ENCODE measurements at regions not wholly inside any gene's neighbourhood (a gene's known extent, or its start where the extent isn't known, plus 50 kb on each side); places are given as distances from the start of the nearest gene placed in this dataset.
A peak's percentile ranks its signal among the peaks of the same experiment; 100 is the strongest.

DNA sequence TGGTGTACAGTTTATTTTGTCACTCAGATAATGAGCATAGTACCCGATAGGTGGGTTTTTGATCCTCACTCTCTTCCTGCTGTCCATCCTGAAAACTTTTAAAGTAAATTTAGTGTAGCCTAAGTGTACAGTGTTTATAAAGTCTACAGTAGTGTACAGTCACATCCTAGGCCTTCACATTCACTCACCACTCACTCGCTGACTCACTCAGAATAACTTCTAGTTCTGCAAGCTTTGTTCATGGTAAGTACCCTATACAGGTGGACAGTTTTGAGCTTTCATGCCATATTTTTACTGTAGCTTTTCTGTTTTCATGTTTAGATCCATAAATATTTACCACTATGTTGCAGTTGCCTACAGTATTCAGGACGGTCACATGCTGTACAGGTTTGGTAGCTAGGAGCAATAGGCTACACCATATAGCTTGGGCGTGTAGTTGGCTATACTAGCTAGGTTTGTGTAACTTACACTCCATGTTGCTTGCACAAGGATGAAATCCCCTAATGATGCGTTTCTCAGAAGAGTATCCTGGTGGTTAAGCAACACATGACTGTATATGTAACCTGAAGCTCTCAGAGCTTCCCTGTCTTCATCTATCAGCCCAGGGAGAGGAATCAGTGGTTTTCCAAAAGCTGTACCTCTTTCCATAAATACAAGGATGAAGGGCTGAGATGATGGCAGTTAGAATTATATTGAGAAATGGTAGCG, 87.6 kb upstream of the SLC25A26 start:
- Histone ChIP-seq H3K4me1 (no peaks in the 10 kb centered on the region), H3K27me3 (no peaks in the 10 kb centered on the region), H3K36me3 (no peaks in the 10 kb centered on the region), H3K4me3 (no peak overlapping the region), H3K9me3 (no peaks in the 10 kb centered on the region), H3K27ac (no peak overlapping the region)
- TF ChIP-seq POLR2A (IDR thresholded peaks at IDR 0.05) (no peak), EP300 (IDR thresholded peaks at IDR 0.05) (no peak)
- TF ChIP-seq, protein P1, sequence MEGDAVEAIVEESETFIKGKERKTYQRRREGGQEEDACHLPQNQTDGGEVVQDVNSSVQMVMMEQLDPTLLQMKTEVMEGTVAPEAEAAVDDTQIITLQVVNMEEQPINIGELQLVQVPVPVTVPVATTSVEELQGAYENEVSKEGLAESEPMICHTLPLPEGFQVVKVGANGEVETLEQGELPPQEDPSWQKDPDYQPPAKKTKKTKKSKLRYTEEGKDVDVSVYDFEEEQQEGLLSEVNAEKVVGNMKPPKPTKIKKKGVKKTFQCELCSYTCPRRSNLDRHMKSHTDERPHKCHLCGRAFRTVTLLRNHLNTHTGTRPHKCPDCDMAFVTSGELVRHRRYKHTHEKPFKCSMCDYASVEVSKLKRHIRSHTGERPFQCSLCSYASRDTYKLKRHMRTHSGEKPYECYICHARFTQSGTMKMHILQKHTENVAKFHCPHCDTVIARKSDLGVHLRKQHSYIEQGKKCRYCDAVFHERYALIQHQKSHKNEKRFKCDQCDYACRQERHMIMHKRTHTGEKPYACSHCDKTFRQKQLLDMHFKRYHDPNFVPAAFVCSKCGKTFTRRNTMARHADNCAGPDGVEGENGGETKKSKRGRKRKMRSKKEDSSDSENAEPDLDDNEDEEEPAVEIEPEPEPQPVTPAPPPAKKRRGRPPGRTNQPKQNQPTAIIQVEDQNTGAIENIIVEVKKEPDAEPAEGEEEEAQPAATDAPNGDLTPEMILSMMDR (IDR thresholded peaks at IDR 0.05), result no peak
- DNase-seq (ENCODE audit: low spot score in 2 of 2), result no peak
- WGBS, 2 donors, result 95 to 97% methylated on average over 6 of the region's 6 CpGs

DNA sequence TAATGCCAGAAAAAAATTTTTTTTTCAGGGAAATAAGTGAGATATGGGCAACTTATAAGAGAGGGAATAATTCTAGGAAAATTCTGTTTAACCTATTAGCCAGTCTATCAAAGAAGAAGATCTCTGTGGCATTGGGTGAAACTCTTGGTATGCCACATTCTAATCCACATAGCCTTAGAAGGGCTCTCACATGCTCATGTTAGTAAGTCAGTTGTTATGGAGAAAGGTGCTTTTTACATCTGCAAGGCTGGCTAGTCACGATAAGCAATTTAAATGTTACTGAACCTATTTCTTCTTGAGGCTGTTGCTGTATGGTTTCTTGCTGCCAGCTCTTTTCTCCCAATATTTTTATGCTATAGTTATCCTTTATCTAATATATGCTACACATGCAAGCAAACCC, 89.9 kb upstream of the MAGI1 start:
- Histone ChIP-seq H3K27ac (no peak overlapping the region), H3K9me3 (no peaks in the 10 kb centered on the region), H3K4me3 (no peak overlapping the region), H3K27me3 (no peaks in the 10 kb centered on the region), H3K4me1 (no peaks in the 10 kb centered on the region), H3K36me3 (no peaks in the 10 kb centered on the region)
- DNase-seq (ENCODE audit: low spot score in 2 of 2), result no peak
- WGBS, 2 donors, result 56 to 69% methylated on average over 1 of the region's 1 CpG
- TF ChIP-seq, protein P1 (IDR thresholded peaks at IDR 0.05), result no peak
- TF ChIP-seq EP300 (IDR thresholded peaks at IDR 0.05), result no peak
- TF ChIP-seq POLR2A (IDR thresholded peaks at IDR 0.05), result no peak

DNA sequence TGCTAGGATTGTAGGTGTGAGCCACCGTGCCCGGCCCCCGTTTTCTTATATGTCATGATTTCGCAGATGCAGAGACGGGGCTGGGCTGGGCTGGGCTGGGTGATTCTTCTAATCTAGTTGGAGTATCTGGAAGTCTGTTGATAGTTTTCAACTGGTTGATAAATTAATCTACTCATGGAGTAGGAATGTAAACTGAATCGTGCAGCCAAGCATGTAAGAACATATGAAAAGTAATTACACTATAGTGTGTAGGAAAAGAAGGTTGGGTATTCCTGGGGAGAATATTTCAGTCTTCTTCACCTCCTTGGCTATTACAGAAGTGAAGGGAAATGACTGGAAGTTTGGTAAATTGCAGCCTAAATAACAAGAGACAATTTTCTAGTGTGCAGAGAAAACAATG, 82.6 kb upstream of the MAGI1 start:
- 88 to 89% methylated on average over 6 of the region's 6 CpGs for WGBS, 2 donors
- TF ChIP-seq EP300 (IDR thresholded peaks at IDR 0.05) (no peak), POLR2A (IDR thresholded peaks at IDR 0.05) (no peak)
- TF ChIP-seq, protein P1 (IDR thresholded peaks at IDR 0.05), result no peak
- no peak overlapping the region for H3K27ac ChIP-seq
- no peaks in the 10 kb centered on the region for H3K9me3 ChIP-seq
- H3K36me3 ChIP-seq, result no peaks in the 10 kb centered on the region
- H3K4me1 ChIP-seq, result no peaks in the 10 kb centered on the region
- H3K27me3 ChIP-seq, result no peaks in the 10 kb centered on the region
- DNase-seq (ENCODE audit: low spot score in 2 of 2), result no peak
- H3K4me3 ChIP-seq, result no peak overlapping the region

DNA sequence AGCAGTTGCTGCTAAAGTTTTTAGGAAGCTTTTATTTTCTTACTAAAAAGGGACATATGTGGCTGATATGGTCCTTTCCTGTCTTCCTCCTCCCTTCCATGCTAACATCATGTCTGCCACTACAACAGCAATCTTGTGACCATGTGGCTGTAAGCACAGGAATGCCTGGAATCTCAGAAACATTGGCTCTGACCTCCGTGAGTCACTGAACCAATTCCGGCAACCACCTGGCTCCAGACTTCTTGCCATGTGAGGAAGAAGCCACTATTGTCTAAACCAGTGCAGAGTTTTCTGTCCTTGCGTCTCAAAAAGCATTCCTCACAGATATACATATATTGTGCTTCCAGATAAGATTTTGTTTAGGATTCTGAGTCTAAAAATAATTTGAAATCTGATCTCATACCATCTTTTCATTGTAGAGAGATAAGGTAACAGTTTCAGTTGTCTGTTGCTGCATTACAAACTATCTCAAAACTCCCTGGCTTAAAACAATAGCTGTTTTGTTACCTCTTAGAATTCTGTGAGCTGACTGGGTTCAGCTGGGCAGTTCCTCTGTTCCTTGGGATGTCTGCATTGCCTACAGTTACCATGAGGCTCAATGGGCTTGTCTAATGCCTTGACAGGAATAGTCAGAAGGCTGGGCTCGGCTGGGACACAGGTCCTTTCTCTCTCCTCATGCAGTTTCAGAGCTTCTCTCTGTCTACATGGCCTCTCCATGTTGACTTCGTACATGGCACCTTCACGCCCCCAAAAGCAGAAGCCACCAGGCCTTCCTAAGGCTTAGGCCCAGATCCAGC, 77.3 kb upstream of the MAGI1 start:
- TF ChIP-seq, protein P1 (IDR thresholded peaks at IDR 0.05), result no peak
- TF ChIP-seq EP300 (IDR thresholded peaks at IDR 0.05), result peak in 1 of 2 donors; percentile 76
- Histone ChIP-seq H3K27ac (peak overlapping the region in 2 of 4 donors; percentile 30 to 36), H3K4me3 (no peak overlapping the region), H3K27me3 (no peaks in the 10 kb centered on the region), H3K9me3 (no peaks in the 10 kb centered on the region), H3K4me1 (no peaks in the 10 kb centered on the region), H3K36me3 (no peaks in the 10 kb centered on the region)
- WGBS, 2 donors, result 50 to 53% methylated on average over 6 of the region's 6 CpGs
- DNase-seq (ENCODE audit: low spot score in 2 of 2), result peak in 1 of 2 donors; percentile 26

DNA sequence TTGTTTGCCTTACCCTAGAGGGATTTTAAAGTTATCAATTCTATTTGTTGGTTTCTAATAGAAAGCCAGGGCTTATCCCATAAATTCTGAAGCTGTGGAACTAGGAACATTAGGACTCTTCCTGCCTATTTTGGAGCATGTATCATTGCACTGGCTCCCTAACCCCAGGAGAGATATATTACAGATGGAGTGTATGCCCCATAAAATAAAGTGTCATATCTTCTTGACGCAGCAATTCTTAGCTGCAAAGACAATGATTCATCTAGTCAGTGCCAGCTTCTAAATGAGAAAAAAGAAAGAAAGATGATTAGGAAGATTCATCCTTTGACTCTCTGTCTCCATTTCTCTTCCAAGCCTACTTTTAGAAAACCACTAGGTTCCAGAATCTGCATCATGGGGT, 74.8 kb upstream of the MAGI1 start:
- Histone ChIP-seq H3K4me1 (no peaks in the 10 kb centered on the region), H3K27ac (no peak overlapping the region), H3K9me3 (no peaks in the 10 kb centered on the region), H3K36me3 (no peaks in the 10 kb centered on the region), H3K27me3 (no peaks in the 10 kb centered on the region), H3K4me3 (no peak overlapping the region)
- DNase-seq (ENCODE audit: low spot score in 2 of 2), result no peak
- WGBS, 2 donors, result 81 to 89% methylated on average over 1 of the region's 1 CpG
- TF ChIP-seq EP300 (IDR thresholded peaks at IDR 0.05) (no peak), POLR2A (IDR thresholded peaks at IDR 0.05) (no peak)
- TF ChIP-seq, protein P1 (IDR thresholded peaks at IDR 0.05), result no peak

Measured in tibial nerve (tissue), 4 donors.